Transverse colon (tissue), 4 donors: ENCODE measurements at regions not wholly inside any gene's neighbourhood (a gene's known extent, or its start where the extent isn't known, plus 50 kb on each side); places are given as distances from the start of the nearest gene placed in this dataset.

ENCODE experiments used
- POLR2A ChIP-seq: fragments of 450-650 bp; IDR thresholded peaks from one replicate; pipeline ENCODE4 v1.6.1; 2016; ENCODE audit warnings: antibody characterized with exemption, mild to moderate bottlenecking, moderate library complexity
- POLR2AphosphoS5 ChIP-seq, 3 donors: sonication (generic); formaldehyde crosslinking; IDR thresholded peaks; one replicate each; pipeline ENCODE4 v1.6.1; 2016; ENCODE audit warnings: antibody characterized with exemption in 3 of 3
- TF ChIP-seq, protein P1 (sequence below), 5 experiments: fragments of 200-600 bp in 3 of 5; fragments of 450-650 bp in 2 of 5; sonication (generic) in 3 of 5; IDR thresholded peaks; 1 replicate in 2 of 5; 2 replicates in 3 of 5; pipeline ENCODE4 v1.5.1; 2016 to 2017; ENCODE audit warnings: antibody characterized with exemption in 5 of 5, inconsistent platforms in 3 of 5, mild to moderate bottlenecking in 2 of 5, moderate library complexity in 1 of 5

DNA sequence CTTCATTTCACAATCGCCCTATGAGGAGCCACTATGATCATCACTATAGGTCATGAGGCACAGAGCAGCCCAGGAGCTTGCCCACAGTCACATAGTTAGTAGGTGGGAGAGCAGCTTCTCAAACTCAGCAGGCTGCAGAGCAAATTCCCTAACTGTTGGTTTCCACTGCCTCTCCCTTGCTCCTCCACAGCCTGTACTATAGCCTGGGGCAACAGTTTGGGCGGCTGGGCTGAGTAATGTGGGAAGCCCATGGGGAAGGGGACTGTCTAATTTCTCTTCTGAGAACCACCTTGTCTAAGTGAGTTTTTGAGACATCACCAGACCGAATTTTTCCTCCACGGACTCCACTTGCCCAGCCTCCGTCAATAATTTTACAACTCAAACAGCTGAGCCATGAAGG, 73.4 kb upstream of the GPR139 start:
- no peak for TF ChIP-seq POLR2A
- TF ChIP-seq, protein P1, sequence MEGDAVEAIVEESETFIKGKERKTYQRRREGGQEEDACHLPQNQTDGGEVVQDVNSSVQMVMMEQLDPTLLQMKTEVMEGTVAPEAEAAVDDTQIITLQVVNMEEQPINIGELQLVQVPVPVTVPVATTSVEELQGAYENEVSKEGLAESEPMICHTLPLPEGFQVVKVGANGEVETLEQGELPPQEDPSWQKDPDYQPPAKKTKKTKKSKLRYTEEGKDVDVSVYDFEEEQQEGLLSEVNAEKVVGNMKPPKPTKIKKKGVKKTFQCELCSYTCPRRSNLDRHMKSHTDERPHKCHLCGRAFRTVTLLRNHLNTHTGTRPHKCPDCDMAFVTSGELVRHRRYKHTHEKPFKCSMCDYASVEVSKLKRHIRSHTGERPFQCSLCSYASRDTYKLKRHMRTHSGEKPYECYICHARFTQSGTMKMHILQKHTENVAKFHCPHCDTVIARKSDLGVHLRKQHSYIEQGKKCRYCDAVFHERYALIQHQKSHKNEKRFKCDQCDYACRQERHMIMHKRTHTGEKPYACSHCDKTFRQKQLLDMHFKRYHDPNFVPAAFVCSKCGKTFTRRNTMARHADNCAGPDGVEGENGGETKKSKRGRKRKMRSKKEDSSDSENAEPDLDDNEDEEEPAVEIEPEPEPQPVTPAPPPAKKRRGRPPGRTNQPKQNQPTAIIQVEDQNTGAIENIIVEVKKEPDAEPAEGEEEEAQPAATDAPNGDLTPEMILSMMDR (IDR thresholded peaks at IDR 0.05): no peak
- TF ChIP-seq POLR2AphosphoS5 (IDR thresholded peaks at IDR 0.05): no peak
